HUES48 (cell line): ENCODE measurements at regions not wholly inside any gene's neighbourhood (a gene's known extent, or its start where the extent isn't known, plus 50 kb on each side); places are given as distances from the start of the nearest gene placed in this dataset.

ENCODE experiments used
- H3K27ac ChIP-seq: one replicate; pipeline ENCODE4 v1.7.0; 2013; ENCODE audit warnings: low read depth, low read length, inconsistent platforms
- H3K27me3 ChIP-seq: 2 replicates; pipeline ENCODE4 v1.6.1; 2013; ENCODE audit warnings: mild to moderate bottlenecking, low read length; ENCODE audit not compliant: control insufficient read depth, insufficient read depth
- H3K36me3 ChIP-seq: 2 replicates; pipeline ENCODE4 v1.6.1; 2013; ENCODE audit warnings: low read length; ENCODE audit not compliant: control insufficient read depth, insufficient read depth
- H3K4me1 ChIP-seq: 2 replicates; pipeline ENCODE4 v1.6.1; 2013; ENCODE audit warnings: mild to moderate bottlenecking, low read length; ENCODE audit not compliant: control insufficient read depth, insufficient read depth
- H3K4me3 ChIP-seq: 2 replicates; pipeline ENCODE4 v1.5.1; 2013; ENCODE audit warnings: mild to moderate bottlenecking, low read depth, low read length
- H3K9ac ChIP-seq: 2 replicates; pipeline ENCODE4 v1.6.1; 2013; ENCODE audit warnings: mild to moderate bottlenecking, low read depth, low read length, moderate library complexity
- H3K9me3 ChIP-seq: 2 replicates; pipeline ENCODE4 v1.6.1; 2013; ENCODE audit warnings: low read length; ENCODE audit not compliant: control insufficient read depth, insufficient read depth

GRCh38 chr6:125539892-125540291, 209.5 kb upstream of the HEY2 start:
- Histone ChIP-seq H3K27ac (no peak overlapping the region), H3K9me3 (no peaks in the 10 kb centered on the region), H3K4me1 (peaks cover 4% of the 10 kb centered on the region; the same call in 1 of the 2 replicates), H3K9ac (no peak overlapping the region), H3K27me3 (0 out of 2 replicates have a peak, but pooled peaks cover under 1% of the 10 kb centered on the region), H3K36me3 (no peaks in the 10 kb centered on the region), H3K4me3 (no peak overlapping the region)

- Histone ChIP-seq H3K4me3 (no peak overlapping the region), H3K27me3 (no peaks in the 10 kb centered on the region), H3K9ac (no peak overlapping the region), H3K9me3 (no peaks in the 10 kb centered on the region), H3K4me1 (peaks cover 9% of the 10 kb centered on the region), H3K36me3 (no peaks in the 10 kb centered on the region), H3K27ac (no peak overlapping the region)
These were observed 204.6 kb upstream of the HEY2 start for GRCh38 chr6:125544819-125545218.

GRCh38 chr6:125546841-125547251, 202.6 kb upstream of the HEY2 start:
- H3K27ac ChIP-seq, result no peak overlapping the region
- H3K9ac ChIP-seq, result no peak overlapping the region
- H3K4me3 ChIP-seq, result no peak overlapping the region
- peaks cover 19% of the 10 kb centered on the region for H3K4me1 ChIP-seq
- no peaks in the 10 kb centered on the region for H3K36me3 ChIP-seq
- H3K9me3 ChIP-seq, result no peaks in the 10 kb centered on the region
- H3K27me3 ChIP-seq, result no peaks in the 10 kb centered on the region

- no peak overlapping the region for H3K27ac ChIP-seq
- no peaks in the 10 kb centered on the region for H3K27me3 ChIP-seq
- H3K4me3 ChIP-seq, result no peak overlapping the region
- peaks cover 19% of the 10 kb centered on the region for H3K4me1 ChIP-seq
- H3K9ac ChIP-seq, result no peak overlapping the region
- no peaks in the 10 kb centered on the region for H3K36me3 ChIP-seq
- no peaks in the 10 kb centered on the region for H3K9me3 ChIP-seq
These were observed 202.1 kb upstream of the HEY2 start for GRCh38 chr6:125547381-125547780.

- Histone ChIP-seq H3K9ac (no peak overlapping the region), H3K27ac (no peak overlapping the region), H3K36me3 (no peaks in the 10 kb centered on the region), H3K9me3 (no peaks in the 10 kb centered on the region), H3K27me3 (no peaks in the 10 kb centered on the region), H3K4me1 (peaks cover 19% of the 10 kb centered on the region), H3K4me3 (no peak overlapping the region)
These were observed 200.1 kb upstream of the HEY2 start for GRCh38 chr6:125549202-125549884.

GRCh38 chr6:125550892-125551291, 198.5 kb upstream of the HEY2 start:
- Histone ChIP-seq H3K9me3 (no peaks in the 10 kb centered on the region), H3K36me3 (no peaks in the 10 kb centered on the region), H3K4me3 (no peak overlapping the region), H3K4me1 (peaks cover 19% of the 10 kb centered on the region), H3K27me3 (no peaks in the 10 kb centered on the region), H3K9ac (no peak overlapping the region), H3K27ac (no peak overlapping the region)

- H3K4me1 ChIP-seq, result peaks cover 19% of the 10 kb centered on the region
- H3K27ac ChIP-seq, result no peak overlapping the region
- no peaks in the 10 kb centered on the region for H3K9me3 ChIP-seq
- no peak overlapping the region for H3K9ac ChIP-seq
- H3K4me3 ChIP-seq, result no peak overlapping the region
- H3K36me3 ChIP-seq, result no peaks in the 10 kb centered on the region
- H3K27me3 ChIP-seq, result no peaks in the 10 kb centered on the region
These were observed 196.6 kb upstream of the HEY2 start for GRCh38 chr6:125552819-125553218.

- no peak overlapping the region for H3K4me3 ChIP-seq
- peaks cover 14% of the 10 kb centered on the region for H3K4me1 ChIP-seq
- H3K27me3 ChIP-seq, result no peaks in the 10 kb centered on the region
- H3K9ac ChIP-seq, result no peak overlapping the region
- H3K9me3 ChIP-seq, result no peaks in the 10 kb centered on the region
- H3K36me3 ChIP-seq, result no peaks in the 10 kb centered on the region
- H3K27ac ChIP-seq, result no peak overlapping the region
These were observed 195.0 kb upstream of the HEY2 start for GRCh38 chr6:125554456-125554855.

- no peaks in the 10 kb centered on the region for H3K27me3 ChIP-seq
- no peak overlapping the region for H3K27ac ChIP-seq
- no peaks in the 10 kb centered on the region for H3K9me3 ChIP-seq
- no peak overlapping the region for H3K9ac ChIP-seq
- H3K4me3 ChIP-seq, result no peak overlapping the region
- H3K4me1 ChIP-seq, result no peaks in the 10 kb centered on the region
- no peaks in the 10 kb centered on the region for H3K36me3 ChIP-seq
These were observed 191.1 kb upstream of the HEY2 start for GRCh38 chr6:125558241-125558843.

GRCh38 chr6:125558907-125559306, 190.5 kb upstream of the HEY2 start:
- H3K4me1 ChIP-seq, result no peaks in the 10 kb centered on the region
- H3K9me3 ChIP-seq, result no peaks in the 10 kb centered on the region
- H3K27ac ChIP-seq, result no peak overlapping the region
- no peaks in the 10 kb centered on the region for H3K36me3 ChIP-seq
- no peak overlapping the region for H3K4me3 ChIP-seq
- H3K9ac ChIP-seq, result no peak overlapping the region
- no peaks in the 10 kb centered on the region for H3K27me3 ChIP-seq

- Histone ChIP-seq H3K4me3 (no peak overlapping the region), H3K36me3 (no peaks in the 10 kb centered on the region), H3K27ac (no peak overlapping the region), H3K4me1 (0 out of 2 replicates have a peak, but pooled peaks cover 4% of the 10 kb centered on the region), H3K9me3 (no peaks in the 10 kb centered on the region), H3K27me3 (no peaks in the 10 kb centered on the region), H3K9ac (no peak overlapping the region)
These were observed 187.3 kb upstream of the HEY2 start for GRCh38 chr6:125562156-125562555.
